PC-3 (cell line): ENCODE measurements at regions not wholly inside any gene's neighbourhood (a gene's known extent, or its start where the extent isn't known, plus 50 kb on each side); places are given as distances from the start of the nearest gene placed in this dataset.

Source experiments
- CTCF ChIP-seq: fragments of 300-600 bp; sonication (generic); conservative IDR thresholded peaks from 2 replicates; pipeline ENCODE4 v1.5.1; 2017; ENCODE audit warnings: antibody characterized with exemption, low read depth, mild to moderate bottlenecking, low read length
- EZH2 ChIP-seq: fragments of 300-600 bp; sonication (generic); IDR thresholded peaks from one replicate; pipeline ENCODE4 v1.6.1; 2017; ENCODE audit warnings: antibody characterized with exemption, mild to moderate bottlenecking, low read length; ENCODE audit not compliant: unreplicated experiment
- EZH2phosphoT487 ChIP-seq: fragments of 300-600 bp; sonication (generic); IDR thresholded peaks from 2 replicates; pipeline ENCODE4 v1.6.1; 2018; ENCODE audit warnings: mild to moderate bottlenecking, antibody characterized with exemption, low read length, borderline replicate concordance

GRCh38 chr20:4521170-4521968 is 164.9 kb upstream of the PRNP start:
- TF ChIP-seq CTCF (no peak), EZH2 (no peak), EZH2phosphoT487 (no peak)
